ENCODE measurements at regions not wholly inside any gene's neighbourhood (a gene's known extent, or its start where the extent isn't known, plus 50 kb on each side); places are given as distances from the start of the nearest gene placed in this dataset.
"Not testable (repeated sequence)": the region's sequence is repeated elsewhere in the genome, so short reads cannot be mapped to it uniquely, and the experiment has no call there.

- H3K4me3 ChIP-seq: no peak overlapping the region
- no peaks in the 10 kb centered on the region for H3K27me3 ChIP-seq (ENCODE audit: insufficient read depth, low read depth)
- H3K9me3 ChIP-seq (ENCODE audit: insufficient read depth, low read depth): peaks cover 4% of the 10 kb centered on the region; the same call in 1 of the 2 replicates
- TF ChIP-seq, protein P1, sequence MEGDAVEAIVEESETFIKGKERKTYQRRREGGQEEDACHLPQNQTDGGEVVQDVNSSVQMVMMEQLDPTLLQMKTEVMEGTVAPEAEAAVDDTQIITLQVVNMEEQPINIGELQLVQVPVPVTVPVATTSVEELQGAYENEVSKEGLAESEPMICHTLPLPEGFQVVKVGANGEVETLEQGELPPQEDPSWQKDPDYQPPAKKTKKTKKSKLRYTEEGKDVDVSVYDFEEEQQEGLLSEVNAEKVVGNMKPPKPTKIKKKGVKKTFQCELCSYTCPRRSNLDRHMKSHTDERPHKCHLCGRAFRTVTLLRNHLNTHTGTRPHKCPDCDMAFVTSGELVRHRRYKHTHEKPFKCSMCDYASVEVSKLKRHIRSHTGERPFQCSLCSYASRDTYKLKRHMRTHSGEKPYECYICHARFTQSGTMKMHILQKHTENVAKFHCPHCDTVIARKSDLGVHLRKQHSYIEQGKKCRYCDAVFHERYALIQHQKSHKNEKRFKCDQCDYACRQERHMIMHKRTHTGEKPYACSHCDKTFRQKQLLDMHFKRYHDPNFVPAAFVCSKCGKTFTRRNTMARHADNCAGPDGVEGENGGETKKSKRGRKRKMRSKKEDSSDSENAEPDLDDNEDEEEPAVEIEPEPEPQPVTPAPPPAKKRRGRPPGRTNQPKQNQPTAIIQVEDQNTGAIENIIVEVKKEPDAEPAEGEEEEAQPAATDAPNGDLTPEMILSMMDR (conservative IDR thresholded peaks at IDR 0.05): no peak
- no peak for TF ChIP-seq EZH2 (IDR thresholded peaks at IDR 0.05; ENCODE audit: low read depth)
- ChIA-PET CTCF (no interaction called here), POLR2A (ENCODE audit: unreplicated experiment) (no interaction called here)
- H3F3A ChIP-seq (ENCODE audit: insufficient read depth, low read depth): no peaks in the 10 kb centered on the region
- H3K4me2 ChIP-seq: no peak overlapping the region
- intact Hi-C loops (cut with micrococcal nuclease; ENCODE audit: unreplicated experiment): no loop called here
- H2AFZ ChIP-seq: no peak overlapping the region
- H3K9me2 ChIP-seq (ENCODE audit: insufficient read depth): no peaks in the 10 kb centered on the region
- no peaks in the 10 kb centered on the region; the same call in 1 of the 2 replicates for H4K20me1 ChIP-seq (ENCODE audit: insufficient read depth)
- no peaks in the 10 kb centered on the region for H3K4me1 ChIP-seq (replicated peaks; ENCODE audit: insufficient read depth)
- no peak overlapping the region for H3K27ac ChIP-seq
- DNase-seq: no peak
- H3K36me3 ChIP-seq (ENCODE audit: low read depth): no peaks in the 10 kb centered on the region
- no TSS peak for BruUV-seq (replicated peaks)
- no peaks in the 10 kb centered on the region for H3K79me2 ChIP-seq (ENCODE audit: low read depth)
Observed at GRCh38 chr3:151537726-151538125, 76.9 kb upstream of the IGSF10 start.

- CTCF ChIA-PET: no interaction called here
- intact Hi-C loops (cut with micrococcal nuclease; ENCODE audit: unreplicated experiment): no loop called here
- no peak overlapping the region for H2AFZ ChIP-seq
- H3K4me3 ChIP-seq: no peak overlapping the region
- H3K4me2 ChIP-seq: no peak overlapping the region
- no peaks in the 10 kb centered on the region for H3K9me2 ChIP-seq (ENCODE audit: insufficient read depth)
- no peaks in the 10 kb centered on the region for H3K79me2 ChIP-seq (ENCODE audit: low read depth)
- POLR2A ChIA-PET (ENCODE audit: unreplicated experiment): no interaction called here
- H3K4me1 ChIP-seq (replicated peaks; ENCODE audit: insufficient read depth): no peaks in the 10 kb centered on the region
- H3K36me3 ChIP-seq (ENCODE audit: low read depth): no peaks in the 10 kb centered on the region
- H4K20me1 ChIP-seq (ENCODE audit: insufficient read depth): no peaks in the 10 kb centered on the region
- H3K27me3 ChIP-seq (ENCODE audit: insufficient read depth, low read depth): no peaks in the 10 kb centered on the region
- no peak overlapping the region for H3K27ac ChIP-seq
- no peaks in the 10 kb centered on the region; the same call in 1 of the 2 replicates for H3K9me3 ChIP-seq (ENCODE audit: insufficient read depth, low read depth)
- TF ChIP-seq EZH2 (IDR thresholded peaks at IDR 0.05; ENCODE audit: low read depth): no peak
- TF ChIP-seq, protein P1 (conservative IDR thresholded peaks at IDR 0.05): no peak
- no peak for DNase-seq
- BruUV-seq (replicated peaks): no TSS peak
- H3F3A ChIP-seq (ENCODE audit: insufficient read depth, low read depth): no peaks in the 10 kb centered on the region
Observed at GRCh38 chr3:151526757-151527156, 65.9 kb upstream of the IGSF10 start.

DNA sequence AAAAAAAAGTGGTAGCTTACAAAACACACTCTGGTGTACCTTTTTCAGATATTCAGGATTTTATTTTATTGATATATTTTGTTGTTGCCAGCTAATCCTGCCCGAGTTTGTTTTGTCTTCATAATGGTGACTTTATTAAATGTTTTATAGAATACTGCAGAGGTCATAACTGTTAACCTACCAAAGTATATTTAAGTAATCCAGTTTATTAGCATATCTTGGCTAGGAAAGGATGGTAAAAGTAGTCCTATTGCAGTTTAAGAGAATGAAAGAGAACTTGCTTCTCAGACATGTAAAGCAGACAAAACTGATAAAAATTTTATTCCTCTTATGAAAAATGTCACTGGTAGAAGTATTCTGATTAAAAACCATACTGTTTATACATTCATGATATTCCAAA is 59.2 kb upstream of the IGSF10 start:
- intact Hi-C loops (cut with micrococcal nuclease; ENCODE audit: unreplicated experiment): no loop called here

DNA sequence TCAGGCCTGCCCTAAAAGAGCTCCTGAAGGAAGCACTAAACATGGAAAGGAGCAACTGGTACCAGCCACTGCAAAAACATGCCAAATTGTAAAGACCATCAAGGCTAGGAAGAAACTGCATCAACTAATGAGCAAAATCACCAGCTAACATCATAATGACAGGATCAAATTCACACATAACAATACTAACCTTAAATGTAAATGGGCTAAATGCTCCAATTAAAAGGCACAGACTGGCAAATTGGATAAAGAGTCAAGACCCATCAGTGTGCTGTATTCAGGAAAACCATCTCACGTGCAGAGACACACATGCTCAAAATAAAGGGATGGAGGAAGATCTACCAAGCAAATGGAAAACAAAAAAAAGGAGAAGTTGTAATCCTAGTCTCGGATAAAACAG is 50.6 kb upstream of the IGSF10 start:
- BruUV-seq (replicated peaks): not testable (repeated sequence)

More for the DNA sequence above, 59.2 kb upstream of the IGSF10 start:
- Histone ChIP-seq H3K4me2 (no peak overlapping the region), H3K79me2 (ENCODE audit: low read depth) (no peaks in the 10 kb centered on the region), H3K4me1 (replicated peaks; ENCODE audit: insufficient read depth) (no peaks in the 10 kb centered on the region), H3K9me2 (ENCODE audit: insufficient read depth) (no peaks in the 10 kb centered on the region; the same call in 1 of the 2 replicates), H3K9me3 (ENCODE audit: insufficient read depth, low read depth) (no peaks in the 10 kb centered on the region; the same call in 1 of the 2 replicates), H3F3A (ENCODE audit: insufficient read depth, low read depth) (no peaks in the 10 kb centered on the region), H3K36me3 (ENCODE audit: low read depth) (no peaks in the 10 kb centered on the region), H4K20me1 (ENCODE audit: insufficient read depth) (no peaks in the 10 kb centered on the region), H3K4me3 (no peak overlapping the region), H3K27me3 (ENCODE audit: insufficient read depth, low read depth) (no peaks in the 10 kb centered on the region), H3K27ac (no peak overlapping the region), H2AFZ (no peak overlapping the region)
- no peak for DNase-seq
- CTCF ChIA-PET: no interaction called here
- BruUV-seq (replicated peaks): no TSS peak
- no peak for TF ChIP-seq EZH2 (IDR thresholded peaks at IDR 0.05; ENCODE audit: low read depth)
- TF ChIP-seq, protein P1 (conservative IDR thresholded peaks at IDR 0.05): no peak
- POLR2A ChIA-PET (ENCODE audit: unreplicated experiment): no interaction called here

More for the DNA sequence above, 50.6 kb upstream of the IGSF10 start:
- H3K27me3 ChIP-seq (ENCODE audit: insufficient read depth, low read depth); H3K9me2 ChIP-seq (ENCODE audit: insufficient read depth); intact Hi-C loops (cut with micrococcal nuclease; ENCODE audit: unreplicated experiment); H3K4me3 ChIP-seq; H2AFZ ChIP-seq; POLR2A ChIA-PET (ENCODE audit: unreplicated experiment); H4K20me1 ChIP-seq (ENCODE audit: insufficient read depth); H3K36me3 ChIP-seq (ENCODE audit: low read depth); H3K4me2 ChIP-seq; H3K27ac ChIP-seq; H3K9me3 ChIP-seq (ENCODE audit: insufficient read depth, low read depth); CTCF ChIA-PET; DNase-seq; H3F3A ChIP-seq (ENCODE audit: insufficient read depth, low read depth); H3K4me1 ChIP-seq (replicated peaks; ENCODE audit: insufficient read depth); H3K79me2 ChIP-seq (ENCODE audit: low read depth): not testable (repeated sequence)

All from PC-9 (cell line).